GM12872 (cell line): ENCODE measurements at regions not wholly inside any gene's neighbourhood (a gene's known extent, or its start where the extent isn't known, plus 50 kb on each side); places are given as distances from the start of the nearest gene placed in this dataset.

ENCODE experiments used
- TF ChIP-seq, protein P1 (sequence below): IDR thresholded peaks from 3 replicates; pipeline ENCODE4 v1.5.1; 2011; ENCODE audit warnings: low read depth, mild to moderate bottlenecking, low read length, moderate library complexity; ENCODE audit not compliant: insufficient read depth

DNA sequence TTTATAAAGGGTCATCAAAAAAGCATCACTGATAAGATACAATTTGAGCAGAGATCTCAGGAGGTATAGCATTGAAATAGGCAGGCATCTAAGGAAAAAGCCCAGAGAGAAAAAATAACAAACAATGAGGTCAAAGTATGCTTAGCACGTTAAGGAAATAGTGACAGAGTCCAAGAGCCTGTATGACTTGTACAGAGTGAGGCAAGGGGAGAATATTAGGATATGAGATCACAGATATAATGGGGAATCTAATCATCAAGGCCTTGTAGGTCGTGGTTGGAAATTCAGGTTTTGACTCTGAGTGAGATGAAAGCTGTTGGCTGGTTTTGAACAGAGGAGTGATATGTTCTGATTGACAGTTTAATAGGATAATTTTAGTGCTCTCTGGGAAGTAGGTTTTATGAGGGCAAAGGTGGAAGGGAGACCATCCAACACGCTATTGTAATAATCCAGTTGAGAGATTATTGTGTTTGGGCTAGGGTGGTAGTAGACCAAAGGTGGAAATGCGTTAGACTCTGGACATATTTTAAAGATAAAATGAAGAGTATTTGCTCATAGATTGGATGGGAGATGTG lies 644.6 kb upstream of the TMPRSS15 start:
- TF ChIP-seq, protein P1, sequence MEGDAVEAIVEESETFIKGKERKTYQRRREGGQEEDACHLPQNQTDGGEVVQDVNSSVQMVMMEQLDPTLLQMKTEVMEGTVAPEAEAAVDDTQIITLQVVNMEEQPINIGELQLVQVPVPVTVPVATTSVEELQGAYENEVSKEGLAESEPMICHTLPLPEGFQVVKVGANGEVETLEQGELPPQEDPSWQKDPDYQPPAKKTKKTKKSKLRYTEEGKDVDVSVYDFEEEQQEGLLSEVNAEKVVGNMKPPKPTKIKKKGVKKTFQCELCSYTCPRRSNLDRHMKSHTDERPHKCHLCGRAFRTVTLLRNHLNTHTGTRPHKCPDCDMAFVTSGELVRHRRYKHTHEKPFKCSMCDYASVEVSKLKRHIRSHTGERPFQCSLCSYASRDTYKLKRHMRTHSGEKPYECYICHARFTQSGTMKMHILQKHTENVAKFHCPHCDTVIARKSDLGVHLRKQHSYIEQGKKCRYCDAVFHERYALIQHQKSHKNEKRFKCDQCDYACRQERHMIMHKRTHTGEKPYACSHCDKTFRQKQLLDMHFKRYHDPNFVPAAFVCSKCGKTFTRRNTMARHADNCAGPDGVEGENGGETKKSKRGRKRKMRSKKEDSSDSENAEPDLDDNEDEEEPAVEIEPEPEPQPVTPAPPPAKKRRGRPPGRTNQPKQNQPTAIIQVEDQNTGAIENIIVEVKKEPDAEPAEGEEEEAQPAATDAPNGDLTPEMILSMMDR: no peak

- TF ChIP-seq, protein P1: no peak
These were observed 646.0 kb upstream of the TMPRSS15 start for GRCh38 chr21:19049567-19049966.

DNA sequence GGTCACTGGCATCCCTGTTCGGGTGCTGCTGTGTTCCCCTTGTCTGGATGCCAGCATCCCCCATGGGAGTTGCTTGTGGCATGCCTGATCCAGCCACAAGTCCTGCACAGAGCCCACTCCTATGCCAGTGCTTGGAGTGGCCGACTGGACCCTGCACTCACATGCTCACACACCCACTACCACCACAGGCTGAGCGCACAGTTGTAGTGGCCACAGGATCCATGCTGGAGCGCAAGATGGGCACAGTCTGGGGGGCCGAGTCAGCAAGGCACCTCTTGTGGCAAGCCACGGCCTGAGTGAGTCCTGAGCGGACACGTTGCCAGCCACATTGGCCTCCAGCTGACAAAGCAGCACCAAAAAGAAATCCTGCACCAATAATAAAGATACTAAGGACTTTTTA lies 661.6 kb upstream of the TMPRSS15 start:
- TF ChIP-seq, protein P1: no peak

- TF ChIP-seq, protein P1: no peak
These were observed 672.4 kb upstream of the TMPRSS15 start for GRCh38 chr21:19076031-19076430.

DNA sequence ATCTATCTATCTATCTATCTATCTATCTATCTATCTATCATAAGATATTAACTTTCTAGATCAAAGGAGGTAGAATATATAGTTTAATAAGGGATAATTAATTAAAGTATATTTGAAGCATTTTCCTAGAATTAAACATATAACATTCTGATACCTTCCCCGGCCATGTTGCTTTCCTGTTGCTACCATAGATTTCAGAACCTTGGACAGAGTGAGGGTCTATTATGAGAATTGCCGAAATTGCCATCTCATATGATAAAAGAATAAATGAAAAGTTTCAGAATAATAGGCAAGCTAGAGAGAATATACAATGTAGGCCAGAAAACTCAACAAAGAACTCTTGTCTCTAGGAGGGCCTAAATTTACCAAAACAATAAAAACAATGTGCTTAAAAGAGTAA lies 706.1 kb upstream of the TMPRSS15 start:
- TF ChIP-seq, protein P1: no peak

DNA sequence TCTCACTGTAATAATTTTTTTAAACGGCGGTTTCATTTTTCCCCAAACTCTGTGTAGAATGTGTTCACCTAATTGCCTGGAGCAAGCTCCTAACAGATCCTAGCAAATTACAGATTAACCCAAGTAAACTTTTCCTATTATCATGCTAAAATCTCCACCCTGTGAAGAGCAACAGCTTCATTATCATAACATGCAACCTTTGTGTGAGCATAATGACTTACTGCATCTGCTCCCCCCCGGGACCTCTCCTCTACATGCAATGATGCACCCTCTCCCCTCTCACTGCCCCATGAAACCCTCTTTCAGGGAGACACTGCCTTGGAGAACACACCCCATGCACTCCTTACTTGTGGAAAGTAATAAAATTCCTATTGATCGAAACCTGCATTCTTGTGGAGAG lies 717.0 kb upstream of the TMPRSS15 start:
- TF ChIP-seq, protein P1: no peak

GRCh38 chr21:19122356-19122755 lies 718.8 kb upstream of the TMPRSS15 start:
- TF ChIP-seq, protein P1: no peak
